ENCODE measurements at regions not wholly inside any gene's neighbourhood (a gene's known extent, or its start where the extent isn't known, plus 50 kb on each side); places are given as distances from the start of the nearest gene placed in this dataset.

GRCh38 chr7:110397927-110398660 is 692.8 kb upstream of the LRRN3 start:
- TF ChIP-seq ZZZ3 (CRISPR knock-in tag; IDR thresholded peaks at IDR 0.05; ENCODE audit: borderline replicate concordance): no peak
- no peak for FAIRE-seq
- in situ Hi-C loops (cut with HindIII; ENCODE audit: extremely low pct_ligation_motif_present, low pct_unique_long_range_greater_than_20kb) (no loop called here), intact Hi-C loops (cut with micrococcal nuclease; ENCODE audit: unreplicated experiment) (no loop called here)
- Histone ChIP-seq H3K36me3 (replicated peaks in 1 of 2; ENCODE audit: control insufficient read depth in 1 of 2, insufficient read depth in 2 of 2, low read length in 2 of 2) (no peaks in the 10 kb centered on the region), H3K27me3 (ENCODE audit: control insufficient read depth in 1 of 2, insufficient read depth in 2 of 2, low read length in 2 of 2) (no peaks in the 10 kb centered on the region; a peak in 1 of 5 replicates), H3K79me2 (ENCODE audit: insufficient read depth, low read length) (no peaks in the 10 kb centered on the region), H3K4me2 (ENCODE audit: low read depth, low read length) (no peak overlapping the region), H2AFZ (ENCODE audit: low read length) (no peak overlapping the region), H3K9me3 (ENCODE audit: low read length) (no peaks in the 10 kb centered on the region), H4K20me1 (ENCODE audit: insufficient read depth, low read length) (no peaks in the 10 kb centered on the region), H3K4me1 (ENCODE audit: insufficient read depth, low read length) (no peaks in the 10 kb centered on the region), H3K27ac (ENCODE audit: extremely low read length, insufficient read depth, low read length) (no peak overlapping the region), H3K9ac (ENCODE audit: insufficient read depth, low read depth, low read length) (no peak overlapping the region), H3K4me3 (replicated peaks in 1 of 3; ENCODE audit: insufficient read depth in 1 of 3, low read depth in 2 of 3, low read length in 3 of 3) (no peak overlapping the region)
- ChIA-PET CTCF (ENCODE audit: low intra/inter-chr PET ratio, low total read pairs) (no interaction called here), POLR2A (no interaction called here)
- 20% methylated on average over 5 of the region's 6 CpGs for WGBS (ENCODE audit: low lambda C conversion rate)
- no peak for DNase-seq (ENCODE audit: low spot score)
- no TSS peak for BruUV-seq (replicated peaks)
- ATAC-seq: no peak

- Histone ChIP-seq H3K36me3 (replicated peaks in 1 of 2; ENCODE audit: control insufficient read depth in 1 of 2, insufficient read depth in 2 of 2, low read length in 2 of 2) (no peaks in the 10 kb centered on the region), H3K4me3 (replicated peaks in 1 of 3; ENCODE audit: insufficient read depth in 1 of 3, low read depth in 2 of 3, low read length in 3 of 3) (no peak overlapping the region), H3K9me3 (ENCODE audit: low read length) (no peaks in the 10 kb centered on the region), H3K27me3 (ENCODE audit: control insufficient read depth in 1 of 2, insufficient read depth in 2 of 2, low read length in 2 of 2) (no peaks in the 10 kb centered on the region; a peak in 1 of 5 replicates), H3K9ac (ENCODE audit: insufficient read depth, low read depth, low read length) (no peak overlapping the region), H3K4me2 (ENCODE audit: low read depth, low read length) (no peak overlapping the region), H3K4me1 (ENCODE audit: insufficient read depth, low read length) (no peaks in the 10 kb centered on the region), H3K27ac (ENCODE audit: extremely low read length, insufficient read depth, low read length) (no peak overlapping the region), H4K20me1 (ENCODE audit: insufficient read depth, low read length) (no peaks in the 10 kb centered on the region), H3K79me2 (ENCODE audit: insufficient read depth, low read length) (no peaks in the 10 kb centered on the region), H2AFZ (ENCODE audit: low read length) (no peak overlapping the region)
- 13% methylated on average over 1 of the region's 2 CpGs for WGBS (ENCODE audit: low lambda C conversion rate)
- DNase-seq (ENCODE audit: low spot score) (no peak), FAIRE-seq (no peak), ATAC-seq (no peak)
- in situ Hi-C loops (cut with HindIII; ENCODE audit: extremely low pct_ligation_motif_present, low pct_unique_long_range_greater_than_20kb): no loop called here
- intact Hi-C loops (cut with micrococcal nuclease; ENCODE audit: unreplicated experiment): no loop called here
- no peak for TF ChIP-seq ZBTB46 (CRISPR knock-in tag; IDR thresholded peaks at IDR 0.05; ENCODE audit: borderline replicate concordance)
- no peak for TF ChIP-seq FOXA3 (CRISPR knock-in tag; IDR thresholded peaks at IDR 0.05)
- TF ChIP-seq RXRA (CRISPR knock-in tag; IDR thresholded peaks at IDR 0.05): no peak
- TF ChIP-seq ZBTB34 (CRISPR knock-in tag; IDR thresholded peaks at IDR 0.05): no peak
- no peak for TF ChIP-seq HOXA3 (CRISPR knock-in tag; IDR thresholded peaks at IDR 0.05)
- TF ChIP-seq BCL6 (CRISPR knock-in tag; IDR thresholded peaks at IDR 0.05): no peak
- no peak for TF ChIP-seq ZNF7 (CRISPR knock-in tag; IDR thresholded peaks at IDR 0.05)
- TF ChIP-seq ATF2 (CRISPR knock-in tag; IDR thresholded peaks at IDR 0.05): no peak
- no peak for TF ChIP-seq NCOA1 (CRISPR knock-in tag; IDR thresholded peaks at IDR 0.05)
- no peak for TF ChIP-seq TRIM24 (CRISPR knock-in tag; IDR thresholded peaks at IDR 0.05)
- BruUV-seq (replicated peaks): no TSS peak
- CTCF ChIA-PET (ENCODE audit: low intra/inter-chr PET ratio, low total read pairs): no interaction called here
- POLR2A ChIA-PET: no interaction called here
Observed at GRCh38 chr7:110399421-110399820, 691.5 kb upstream of the LRRN3 start.
